B cell (primary cell): ENCODE measurements at regions not wholly inside any gene's neighbourhood (a gene's known extent, or its start where the extent isn't known, plus 50 kb on each side); places are given as distances from the start of the nearest gene placed in this dataset.

Experiments
- ATAC-seq: fragments of 200-7000 bp; cut with Tn5 transposase; one replicate; pipeline ENCODE4 v1.10.0; 2021; ENCODE audit warnings: low read depth, mild to moderate bottlenecking, moderate number of reproducible peaks, moderate library complexity
- CTCF ChIA-PET: fragments of 350-600 bp; sonication (Branson Sonifier 250); formaldehyde crosslinking; loops from one replicate; lab custom pipeline; 2021; ENCODE audit warnings: antibody characterized with exemption, inconsistent platforms; lab: Charles Lee
- POLR2A ChIA-PET: fragments of 350-600 bp; sonication (Branson Sonifier 250); formaldehyde crosslinking; loops from one replicate; lab custom pipeline; 2021; ENCODE audit warnings: antibody characterized with exemption; lab: Charles Lee
- DNase-seq: peaks from one replicate; pipeline ENCODE4 v3.0.0; 2013
- H2AFZ ChIP-seq: 2 replicates; pipeline ENCODE4 v1.6.1; 2012; ENCODE audit warnings: mild to moderate bottlenecking, low read depth, low read length; ENCODE audit not compliant: insufficient read depth, poor library complexity, severe bottlenecking
- H3K27ac ChIP-seq, 2 donors: 1 replicate in 1 of 2; 2 replicates in 1 of 2; pipeline ENCODE4 v1.5.1; 2012 to 2013; ENCODE audit warnings: low read length in 2 of 2, mild to moderate bottlenecking in 2 of 2, moderate library complexity in 1 of 2
- H3K27me3 ChIP-seq, 4 experiments: fragments of 200-600 bp in 1 of 4; sonication (generic) in 1 of 4; replicated peaks in 1 of 4; 1 replicate in 2 of 4; 2 replicates in 2 of 4; pipeline versions ENCODE4 v1.6.1 to v1.7.0; 2013 to 2016; ENCODE audit warnings: low read length in 3 of 4, mild to moderate bottlenecking in 2 of 4, mixed read lengths in 1 of 4, moderate library complexity in 1 of 4; ENCODE audit not compliant: insufficient read depth in 4 of 4, control insufficient read depth in 3 of 4; ENCODE audit errors: control extremely low read depth in 1 of 4
- H3K36me3 ChIP-seq, 2 experiments: replicated peaks in 1 of 2; 1 replicate in 1 of 2; 2 replicates in 1 of 2; pipeline versions ENCODE4 v1.6.1 to v1.7.1; 2013; ENCODE audit warnings: low read length in 1 of 2; ENCODE audit not compliant: insufficient read depth in 2 of 2, control insufficient read depth in 1 of 2; ENCODE audit errors: control extremely low read depth in 1 of 2, extremely low read depth in 1 of 2
- H3K4me1 ChIP-seq, 2 donors: fragments of 200-600 bp in 1 of 2; sonication (generic) in 1 of 2; 1 replicate in 1 of 2; 2 replicates in 1 of 2; pipeline versions ENCODE4 v1.5.1 to v1.6.1; 2013 to 2017; ENCODE audit warnings: low read length in 2 of 2; ENCODE audit not compliant: control insufficient read depth in 2 of 2, insufficient read depth in 2 of 2
- H3K4me2 ChIP-seq: replicated peaks from 2 replicates; pipeline ENCODE3; 2012; ENCODE audit warnings: mild to moderate bottlenecking, low read depth, low read length; ENCODE audit not compliant: poor library complexity, severe bottlenecking
- H3K4me3 ChIP-seq, 5 experiments: fragments of 200-600 bp in 1 of 5; sonication (generic) in 1 of 5; 1 replicate in 3 of 5; 2 replicates in 2 of 5; pipeline versions ENCODE4 v1.5.1 to v1.7.0; 2011 to 2016; ENCODE audit warnings: low read length in 4 of 5, mild to moderate bottlenecking in 4 of 5, low read depth in 2 of 5, control low read depth in 1 of 5, moderate library complexity in 1 of 5; ENCODE audit not compliant: insufficient read depth in 1 of 5; ENCODE audit errors: control extremely low read depth in 1 of 5, extremely low read depth in 1 of 5
- H3K79me2 ChIP-seq: fragments of 200-600 bp; sonication (generic); one replicate; pipeline ENCODE4 v1.6.0; 2016; ENCODE audit warnings: low read length; ENCODE audit not compliant: control insufficient read depth, insufficient read depth
- H3K9ac ChIP-seq: fragments of 200-600 bp; sonication (generic); 2 replicates; pipeline ENCODE4 v1.6.1; 2017; ENCODE audit warnings: mild to moderate bottlenecking, low read length, moderate library complexity
- H3K9me3 ChIP-seq, 3 donors: one replicate each; pipeline versions ENCODE4 v1.6.1 to v1.7.1; 2013; ENCODE audit warnings: low read length in 2 of 3; ENCODE audit not compliant: control insufficient read depth in 2 of 3, insufficient read depth in 1 of 3; ENCODE audit errors: control extremely low read depth in 1 of 3
- H4K20me1 ChIP-seq: 2 replicates; pipeline ENCODE4 v1.6.0; 2012; ENCODE audit warnings: mild to moderate bottlenecking, low read length; ENCODE audit not compliant: insufficient read depth, control insufficient read depth, poor library complexity, severe bottlenecking
- H3K27ac Mint-ChIP-seq: one replicate; pipeline ENCODE4 v1.8.0; 2021; ENCODE audit warnings: mixed read lengths
- H3K27me3 Mint-ChIP-seq: one replicate; pipeline ENCODE4 v1.8.0; 2021; ENCODE audit warnings: mixed read lengths
- H3K4me1 Mint-ChIP-seq: one replicate; pipeline ENCODE4 v1.8.0; 2021; ENCODE audit warnings: mixed read lengths
- H3K4me3 Mint-ChIP-seq: one replicate; pipeline ENCODE4 v1.8.0; 2021; ENCODE audit warnings: mixed read lengths
- H3K9me3 Mint-ChIP-seq: one replicate; pipeline ENCODE4 v1.8.0; 2022; ENCODE audit warnings: mixed read lengths; ENCODE audit not compliant: insufficient read depth
- CTCF ChIP-seq: fragments of 200-600 bp; IDR thresholded peaks from one replicate; pipeline ENCODE4 v1.8.0; 2022; ENCODE audit warnings: antibody characterized with exemption, mild to moderate bottlenecking
- EZH2 ChIP-seq: IDR thresholded peaks from 2 replicates; pipeline ENCODE4 v1.6.1; 2012; ENCODE audit warnings: borderline replicate concordance, low read depth, mild to moderate bottlenecking, moderate library complexity, low read length; ENCODE audit not compliant: insufficient read depth, poor library complexity, severe bottlenecking
- WGBS: methylation state at CpG from one replicate; pipeline ENCODE4 v1.1.5; 2013; ENCODE audit warnings: missing lambda C conversion rate; ENCODE audit not compliant: insufficient coverage; 5-methylcytosine and 5-hydroxymethylcytosine counted together
- intact Hi-C: fragments of 100-400 bp; cut with micrococcal nuclease; formaldehyde crosslinking; loops from one replicate; pipeline ENCODE4 v1.10.0; 2022

- TF ChIP-seq EZH2 (no peak), CTCF (no peak)
- WGBS = no CpG with 5 or more reads among the region's 1 CpG
- no peak for ATAC-seq
- no peak for DNase-seq
- no peaks in the 10 kb centered on the region for H3K9me3 Mint-ChIP-seq
- Histone ChIP-seq H3K27ac (no peak overlapping the region), H2AFZ (no peak overlapping the region), H3K79me2 (no peaks in the 10 kb centered on the region), H3K9me3 (peaks cover 0 to 1% (median 0%) of the 10 kb centered on the region in 3 donors), H3K36me3 (no peaks in the 10 kb centered on the region), H3K4me2 (no peak overlapping the region), H3K27me3 (no peaks in the 10 kb centered on the region), H3K4me1 (no peaks in the 10 kb centered on the region), H4K20me1 (no peaks in the 10 kb centered on the region), H3K4me3 (no peak overlapping the region), H3K9ac (no peak overlapping the region)
- POLR2A ChIA-PET = no interaction called here
- intact Hi-C loops = no loop called here
- H3K27me3 Mint-ChIP-seq = no peaks in the 10 kb centered on the region
- H3K4me3 Mint-ChIP-seq = no peak overlapping the region
- no peak overlapping the region for H3K27ac Mint-ChIP-seq
- CTCF ChIA-PET = no interaction called here
- H3K4me1 Mint-ChIP-seq = no peaks in the 10 kb centered on the region
Measured at GRCh38 chr21:19807201-19807600, 1191.0 kb upstream of the NCAM2 start.

GRCh38 chr21:19810779-19811178 is 1187.4 kb upstream of the NCAM2 start:
- Histone ChIP-seq H3K36me3 (no peaks in the 10 kb centered on the region), H3K4me1 (no peaks in the 10 kb centered on the region), H3K4me3 (no peak overlapping the region), H3K79me2 (no peaks in the 10 kb centered on the region), H3K9ac (no peak overlapping the region), H2AFZ (no peak overlapping the region), H3K9me3 (peaks cover 0 to 1% (median 0%) of the 10 kb centered on the region in 3 donors), H3K27ac (no peak overlapping the region), H3K4me2 (no peak overlapping the region), H3K27me3 (no peaks in the 10 kb centered on the region), H4K20me1 (no peaks in the 10 kb centered on the region)
- Mint-ChIP-seq H3K4me3 (no peak overlapping the region), H3K9me3 (peaks cover 6% of the 10 kb centered on the region), H3K27me3 (no peaks in the 10 kb centered on the region), H3K27ac (no peak overlapping the region), H3K4me1 (no peaks in the 10 kb centered on the region)
- DNase-seq (no peak), ATAC-seq (no peak)
- POLR2A ChIA-PET = no interaction called here
- 56% methylated on average over 4 of the region's 5 CpGs for WGBS
- intact Hi-C loops = no loop called here
- TF ChIP-seq EZH2 (no peak), CTCF (no peak)
- CTCF ChIA-PET = no interaction called here
